ENCODE measurements at regions not wholly inside any gene's neighbourhood (a gene's known extent, or its start where the extent isn't known, plus 50 kb on each side); places are given as distances from the start of the nearest gene placed in this dataset.

- H3K9me2 ChIP-seq (ENCODE audit: insufficient read depth) = peaks cover 18% of the 10 kb centered on the region
- no peak for TF ChIP-seq REST (IDR thresholded peaks at IDR 0.05; ENCODE audit: unreplicated experiment)
- TF ChIP-seq ETS1 (IDR thresholded peaks at IDR 0.05) = no peak
- no peak for TF ChIP-seq NANOG (IDR thresholded peaks at IDR 0.05; ENCODE audit: borderline replicate concordance)
- TF ChIP-seq ZNF462 (CRISPR knock-in tag; IDR thresholded peaks at IDR 0.05) = no peak
- TF ChIP-seq JUNB (IDR thresholded peaks at IDR 0.05; ENCODE audit: unreplicated experiment) = no peak
- TF ChIP-seq ZNF114 (CRISPR knock-in tag; IDR thresholded peaks at IDR 0.05) = no peak
- TF ChIP-seq STAT1 (IDR thresholded peaks at IDR 0.05; ENCODE audit: unreplicated experiment) = no peak
- no peak for TF ChIP-seq CTCF (conservative IDR thresholded peaks at IDR 0.05; ENCODE audit: low read depth in 2 of 2)
- no peak for TF ChIP-seq EZH2phosphoT487 (IDR thresholded peaks at IDR 0.05; ENCODE audit: unreplicated experiment)
- no peak for TF ChIP-seq ZNF331 (CRISPR knock-in tag; IDR thresholded peaks at IDR 0.05; ENCODE audit: low read depth)
- no peak for TF ChIP-seq POLR2AphosphoS5 (IDR thresholded peaks at IDR 0.05; ENCODE audit: low read depth)
- TF ChIP-seq EZH2 (IDR thresholded peaks at IDR 0.05; ENCODE audit: low read depth, unreplicated experiment) = no peak
- no peak for TF ChIP-seq CREB1 (CRISPR knock-in tag; IDR thresholded peaks at IDR 0.05; ENCODE audit: low read depth)
- H3K27ac Mint-ChIP-seq = no peak overlapping the region
- H3K36me3 Mint-ChIP-seq (ENCODE audit: low read depth) = no peaks in the 10 kb centered on the region; the same call in 2 of the 3 replicates
- H4K20me1 ChIP-seq (replicated peaks; ENCODE audit: insufficient read depth) = no peaks in the 10 kb centered on the region
- H3K9me3 Mint-ChIP-seq = no peaks in the 10 kb centered on the region; the same call in 2 of the 3 replicates
- no peak overlapping the region for H3K4me3 ChIP-seq
- ATAC-seq = no peak
- H3K4me3 Mint-ChIP-seq = no peak overlapping the region
- peaks cover 2% of the 10 kb centered on the region for H3K27me3 Mint-ChIP-seq (ENCODE audit: insufficient read depth, low read depth, poor library complexity)
- no peak overlapping the region for H3K4me2 ChIP-seq
- H3K27ac ChIP-seq (ENCODE audit: low read depth) = no peak overlapping the region
- no peaks in the 10 kb centered on the region for H3K36me3 ChIP-seq (ENCODE audit: insufficient read depth)
- no peaks in the 10 kb centered on the region for H3K4me1 Mint-ChIP-seq
- no peaks in the 10 kb centered on the region for H3K4me1 ChIP-seq (ENCODE audit: insufficient read depth)
- no peak overlapping the region for H2AFZ ChIP-seq
- no peaks in the 10 kb centered on the region for H3K79me2 ChIP-seq (replicated peaks; ENCODE audit: insufficient read depth)
- DNase-seq (ENCODE audit: low spot score) = no peak
- no peaks in the 10 kb centered on the region for H3F3A ChIP-seq (replicated peaks; ENCODE audit: low read depth)
- no peaks in the 10 kb centered on the region for H3K27me3 ChIP-seq (ENCODE audit: insufficient read depth)
These were observed 174.3 kb downstream of the TSHZ3 start for GRCh38 chr19:31174948-31175347.
